ENCODE measurements at regions not wholly inside any gene's neighbourhood (a gene's known extent, or its start where the extent isn't known, plus 50 kb on each side); places are given as distances from the start of the nearest gene placed in this dataset.

DNA sequence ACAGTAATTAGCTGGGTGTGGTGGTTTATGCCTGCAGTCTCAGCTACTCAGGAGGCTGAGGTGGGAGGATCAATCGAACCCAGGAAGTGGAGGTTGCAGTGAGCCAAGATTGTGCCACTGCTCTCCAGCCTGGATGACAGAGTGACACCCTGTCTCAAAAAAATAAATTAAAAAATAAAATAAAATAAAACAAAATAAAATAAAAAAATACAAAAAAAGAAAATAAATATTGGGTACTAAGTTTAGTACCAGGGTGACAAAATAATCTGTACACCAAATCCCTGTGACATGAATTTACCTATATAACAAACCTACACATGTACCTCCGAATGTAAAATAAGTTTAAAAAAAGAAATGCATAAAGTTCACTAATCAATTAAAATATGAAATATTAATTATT is 666.0 kb upstream of the CDH18 start:
- no peak for DNase-seq (ENCODE audit: low read depth)

DNA sequence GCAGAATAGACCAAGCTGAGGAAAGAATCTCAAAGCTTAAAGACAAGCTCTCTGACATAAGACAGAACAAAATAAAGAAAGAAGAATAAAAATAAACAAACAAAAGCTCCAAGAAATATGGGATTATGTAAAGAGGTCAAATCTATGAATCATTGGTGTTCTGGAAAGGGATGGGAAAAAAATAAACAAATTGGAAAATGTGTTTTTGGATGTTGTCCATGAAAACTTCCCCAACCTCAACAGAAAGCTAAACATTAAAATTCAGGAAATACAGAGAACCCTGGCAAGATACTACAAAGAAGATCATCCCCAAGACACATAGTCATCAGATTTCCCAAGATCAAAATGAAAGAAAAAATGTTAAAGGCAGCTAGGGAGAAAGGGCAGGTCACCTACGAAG is 662.0 kb upstream of the CDH18 start:
- DNase-seq (ENCODE audit: low read depth): no peak

GRCh38 chr5:20648981-20649380 is 661.0 kb upstream of the CDH18 start:
- no peak for DNase-seq (ENCODE audit: low read depth)

- DNase-seq (ENCODE audit: low read depth): peak; percentile 32
Observed at GRCh38 chr5:20636686-20637085, 648.7 kb upstream of the CDH18 start.

GRCh38 chr5:20619591-20619990 is 631.6 kb upstream of the CDH18 start:
- no peak for DNase-seq (ENCODE audit: low read depth)

DNA sequence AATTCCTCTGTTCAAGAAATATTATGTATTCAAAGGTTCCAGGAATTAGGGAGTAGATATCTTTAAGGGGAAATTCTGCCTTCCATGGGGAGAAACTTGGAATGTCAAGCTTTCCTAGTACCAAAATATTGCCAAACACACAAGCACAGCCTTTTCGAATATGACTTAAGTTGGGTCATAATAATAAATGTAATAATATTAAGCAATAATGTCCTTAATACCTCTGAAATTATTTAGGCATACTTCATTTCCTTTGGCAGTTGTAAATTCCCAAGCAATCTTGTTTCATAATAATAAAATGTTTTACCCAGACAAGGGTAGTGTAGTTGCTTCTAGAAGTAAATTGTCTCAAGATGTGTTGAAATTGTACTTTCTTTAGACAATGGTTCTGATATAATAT is 630.3 kb upstream of the CDH18 start:
- DNase-seq (ENCODE audit: low read depth): no peak

DNA sequence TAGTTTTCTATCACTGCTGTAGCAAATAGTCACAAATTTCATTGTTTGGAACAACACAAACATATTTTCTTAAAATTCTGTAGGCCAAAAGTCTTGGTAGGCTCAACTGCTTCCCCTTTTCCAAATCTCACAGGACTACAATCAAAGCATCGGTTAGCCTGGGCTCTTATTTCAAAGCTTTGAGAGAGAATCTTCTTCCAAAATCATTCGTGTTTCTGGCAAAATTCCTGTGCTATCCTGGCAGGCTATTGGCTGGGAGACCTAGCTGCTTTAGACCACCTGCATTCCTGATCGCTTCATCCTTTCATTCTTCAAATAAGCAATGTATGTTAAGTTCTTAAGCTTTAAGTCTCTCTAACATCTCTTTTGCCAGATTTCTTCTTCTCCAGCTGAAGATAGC is 629.8 kb upstream of the CDH18 start:
- no peak for DNase-seq (ENCODE audit: low read depth)

- no peak for DNase-seq (ENCODE audit: low read depth)
Observed at GRCh38 chr5:20615888-20616563, 628.0 kb upstream of the CDH18 start.

DNA sequence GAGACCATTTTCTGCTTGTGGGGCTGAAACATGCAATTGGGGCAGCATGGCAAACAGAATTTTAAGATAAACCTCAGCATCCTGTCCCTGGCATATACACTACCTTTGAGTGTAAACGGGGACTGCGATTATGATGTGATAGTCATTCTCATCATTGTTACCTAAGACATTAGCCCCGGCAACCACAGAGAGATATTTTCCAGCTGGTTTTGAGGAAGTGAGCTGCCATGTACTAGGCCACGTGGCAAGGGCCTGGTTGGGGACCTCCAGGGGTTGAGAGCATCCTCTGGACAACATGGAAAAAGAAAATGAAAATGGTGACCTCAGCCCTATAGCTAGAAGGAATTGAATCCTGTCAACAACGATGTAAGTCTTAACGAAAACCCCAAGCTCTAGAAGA is 623.6 kb upstream of the CDH18 start:
- no peak for DNase-seq (ENCODE audit: low read depth)

- DNase-seq (ENCODE audit: low read depth): no peak
Observed at GRCh38 chr5:20610681-20611080, 622.7 kb upstream of the CDH18 start.

DNA sequence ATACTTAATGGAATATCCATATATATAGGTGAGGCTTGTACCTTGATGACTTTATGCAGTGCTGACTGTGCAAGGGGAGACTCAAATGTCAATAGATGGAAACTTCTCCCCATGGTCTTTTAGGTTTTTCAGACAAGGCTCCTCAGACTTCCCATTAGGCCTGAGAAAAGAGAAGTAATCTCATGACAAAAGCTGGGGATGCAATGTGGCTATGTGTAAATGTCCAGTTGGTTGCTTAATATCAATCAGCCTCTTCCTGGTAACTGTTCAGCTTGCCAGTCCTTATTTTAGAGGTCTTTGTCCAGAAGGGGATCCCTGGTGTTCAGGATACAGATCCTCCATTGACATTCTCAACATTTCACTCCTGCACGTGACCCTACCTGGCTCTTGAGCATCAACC is 621.1 kb upstream of the CDH18 start:
- no peak for DNase-seq (ENCODE audit: low read depth)

GRCh38 chr5:20608567-20608966 is 620.6 kb upstream of the CDH18 start:
- DNase-seq (ENCODE audit: low read depth): no peak

GRCh38 chr5:20605732-20606525 is 617.9 kb upstream of the CDH18 start:
- DNase-seq (ENCODE audit: low read depth): no peak

- DNase-seq (ENCODE audit: low read depth): no peak
Observed at GRCh38 chr5:20604992-20605391, 617.0 kb upstream of the CDH18 start.

GRCh38 chr5:20601678-20602100 is 613.7 kb upstream of the CDH18 start:
- peak; percentile 12 for DNase-seq (ENCODE audit: low read depth)

DNA sequence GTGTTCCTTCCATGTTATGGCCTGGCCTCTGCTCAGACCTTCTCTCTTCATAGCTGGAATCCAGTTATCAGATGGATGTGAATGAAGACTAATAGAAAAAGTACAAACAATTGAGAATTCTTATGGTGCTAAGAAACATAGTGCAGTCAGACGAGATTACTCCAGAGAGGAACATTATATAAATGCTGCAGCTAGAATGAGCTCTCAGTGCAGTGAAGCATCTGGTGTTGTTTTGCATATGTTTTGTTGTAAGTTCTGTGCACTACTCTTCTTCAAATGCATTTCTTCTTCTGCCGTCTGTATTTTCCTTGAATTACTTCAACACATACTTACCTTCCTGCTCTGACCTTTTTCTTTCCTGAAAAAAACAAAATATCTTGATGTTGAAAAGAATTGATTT is 602.4 kb upstream of the CDH18 start:
- no peak for DNase-seq (ENCODE audit: low read depth)

DNA sequence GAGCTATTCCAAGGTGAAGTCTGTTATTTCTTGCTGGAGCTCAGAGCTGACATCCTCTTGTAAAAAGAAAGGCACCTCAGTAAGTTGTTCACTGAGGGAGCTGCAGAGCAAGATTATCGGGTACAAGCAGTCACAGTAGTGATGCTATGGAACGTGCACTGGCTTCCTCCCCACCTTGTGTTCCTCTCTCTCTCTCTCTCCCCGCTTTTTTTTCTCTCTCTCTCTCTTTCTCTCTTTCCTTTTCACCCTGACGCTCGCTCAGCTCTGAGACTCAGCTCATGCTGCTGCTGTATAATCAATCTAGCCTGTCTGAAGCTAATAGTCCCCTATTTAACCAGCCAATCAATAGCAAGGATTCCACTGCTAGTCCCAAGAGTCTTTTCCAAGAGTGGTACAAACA is 587.6 kb upstream of the CDH18 start:
- DNase-seq (ENCODE audit: low read depth): peak; percentile 15

- DNase-seq (ENCODE audit: low read depth): no peak
Observed at GRCh38 chr5:20574576-20574975, 586.6 kb upstream of the CDH18 start.

- DNase-seq (ENCODE audit: low read depth): peak; percentile 79
Observed at GRCh38 chr5:20572614-20573013, 584.6 kb upstream of the CDH18 start.

DNA sequence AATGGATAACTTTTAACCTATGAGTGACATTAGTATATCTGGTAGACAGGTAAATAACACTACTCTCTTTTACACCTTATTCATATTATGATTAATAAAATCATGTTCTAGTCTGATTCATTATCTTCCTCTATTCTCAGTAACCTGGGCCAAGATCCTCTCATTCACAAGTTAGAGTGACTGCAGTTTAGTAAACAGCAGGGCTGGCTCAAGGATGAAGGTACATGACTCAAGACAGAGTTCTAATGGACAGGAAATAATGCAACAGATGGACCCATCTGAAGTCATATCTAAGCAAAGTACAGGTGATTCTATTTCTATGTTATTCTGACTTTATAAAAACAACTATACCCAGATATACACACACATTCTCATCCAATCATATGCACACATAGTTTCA is 582.5 kb upstream of the CDH18 start:
- DNase-seq (ENCODE audit: low read depth): peak; percentile 7

DNA sequence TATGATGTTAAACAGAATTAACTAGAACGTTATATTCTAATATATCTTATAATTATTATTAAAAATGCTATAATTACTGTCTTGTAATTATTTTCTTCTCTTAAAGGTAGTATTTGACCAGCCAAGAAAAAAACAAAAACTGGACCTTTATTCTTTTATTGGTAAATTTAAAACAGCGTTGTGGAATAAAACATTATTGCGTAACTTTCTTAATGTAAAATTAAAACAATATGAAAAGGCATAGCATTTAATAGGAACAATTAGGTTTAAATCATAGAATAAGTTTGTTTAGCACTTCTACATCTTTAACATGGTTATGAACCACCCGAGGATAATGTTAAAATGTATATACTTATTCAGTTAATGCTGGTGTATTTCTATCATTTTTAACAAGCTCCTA is 574.5 kb upstream of the CDH18 start:
- no peak for DNase-seq (ENCODE audit: low read depth)

GRCh38 chr5:20559845-20560244 is 571.8 kb upstream of the CDH18 start:
- DNase-seq (ENCODE audit: low read depth): no peak

DNA sequence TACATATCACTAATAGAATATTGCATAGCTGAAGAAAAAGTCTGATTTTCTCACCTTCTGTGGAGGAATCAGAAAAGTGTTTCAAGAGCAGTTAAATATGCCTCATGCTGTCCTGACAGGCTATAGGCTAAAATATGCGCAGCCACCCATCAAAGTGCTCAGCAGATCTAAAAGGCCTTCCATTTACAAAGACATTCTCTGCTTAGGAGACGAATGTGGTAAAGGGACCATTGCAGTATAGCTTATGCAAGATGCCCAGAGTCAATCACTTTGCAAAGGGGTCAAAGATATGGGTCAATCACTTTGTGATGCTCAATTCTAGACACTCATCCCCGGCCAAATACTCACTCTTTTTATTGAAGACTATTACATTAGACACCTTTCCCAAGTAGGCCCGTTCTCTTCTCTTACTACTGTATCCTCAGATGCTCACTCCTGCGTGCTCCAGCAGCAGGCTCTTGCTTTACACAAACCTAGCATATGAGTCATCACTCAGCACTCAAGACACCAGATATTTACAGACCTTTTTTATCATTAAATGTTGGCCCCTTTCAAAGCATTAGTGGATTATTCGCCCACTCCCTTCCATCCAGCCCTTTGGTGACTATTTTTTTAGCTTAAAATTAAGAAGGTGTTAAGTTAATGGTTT is 568.2 kb upstream of the CDH18 start:
- DNase-seq (ENCODE audit: low read depth): peak; percentile 45
